ENCODE measurements at regions not wholly inside any gene's neighbourhood (a gene's known extent, or its start where the extent isn't known, plus 50 kb on each side); places are given as distances from the start of the nearest gene placed in this dataset.

GRCh38 chr5:94045839-94046782 is 304.7 kb upstream of the POU5F2 start:
- no peaks in the 10 kb centered on the region for H3K27me3 ChIP-seq (ENCODE audit: insufficient read depth, low read length, poor library complexity, severe bottlenecking)
- no peaks in the 10 kb centered on the region for H3K27me3 Mint-ChIP-seq
- H3K4me3 Mint-ChIP-seq, result no peak overlapping the region
- POLR2A ChIA-PET, result no interaction called here
- peaks cover 0 to 8% (median 6%) of the 10 kb centered on the region in 3 donors for H3K4me1 Mint-ChIP-seq
- H3K36me3 ChIP-seq (ENCODE audit: insufficient read depth, low read length), result peaks cover 5% of the 10 kb centered on the region
- no peak overlapping the region for H3K27ac Mint-ChIP-seq
- H3K36me3 Mint-ChIP-seq, result peaks cover 33 to 73% (median 35%) of the 10 kb centered on the region in 3 donors
- no peak overlapping the region for H3K27ac ChIP-seq (ENCODE audit: low read depth, low read length)
- no peaks in the 10 kb centered on the region for H3K9me3 Mint-ChIP-seq
- no peaks in the 10 kb centered on the region for H3K9me3 ChIP-seq (ENCODE audit: low read length)
- DNase-seq, result no peak
- H3K4me3 ChIP-seq (ENCODE audit: low read length), result no peak overlapping the region
- H3K4me1 ChIP-seq (ENCODE audit: insufficient read depth, low read length), result no peaks in the 10 kb centered on the region
- CTCF ChIA-PET, result no interaction called here

DNA sequence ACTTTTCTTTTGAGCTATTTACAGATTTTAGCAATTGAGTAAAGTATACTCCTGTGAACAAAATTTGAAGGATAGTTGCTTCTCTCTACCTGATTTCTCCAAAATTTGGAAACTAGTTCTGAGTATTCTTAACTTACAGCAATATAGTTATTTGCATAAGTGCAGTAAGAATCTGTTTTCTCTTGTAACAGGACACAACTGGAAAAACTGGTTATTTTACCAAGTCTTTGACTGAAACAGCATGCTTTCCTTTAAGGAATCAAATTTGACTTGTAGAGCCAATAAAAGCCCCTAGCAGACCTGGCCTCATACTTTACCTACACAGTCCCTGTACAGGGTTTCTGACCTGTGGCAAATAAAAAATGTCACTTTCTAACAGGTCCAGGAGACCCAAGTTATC is 301.9 kb upstream of the POU5F2 start:
- DNase-seq, result no peak
- H3K27ac ChIP-seq (ENCODE audit: low read depth, low read length), result no peak overlapping the region
- Mint-ChIP-seq H3K27ac (no peak overlapping the region), H3K27me3 (no peaks in the 10 kb centered on the region), H3K9me3 (no peaks in the 10 kb centered on the region), H3K36me3 (peaks cover 28 to 63% (median 40%) of the 10 kb centered on the region in 3 donors), H3K4me1 (peaks cover 3 to 8% (median 5%) of the 10 kb centered on the region in 3 donors), H3K4me3 (no peak overlapping the region)
- H3K9me3 ChIP-seq (ENCODE audit: low read length), result no peaks in the 10 kb centered on the region
- H3K4me3 ChIP-seq (ENCODE audit: low read length), result no peak overlapping the region
- no peaks in the 10 kb centered on the region for H3K36me3 ChIP-seq (ENCODE audit: insufficient read depth, low read length)
- H3K4me1 ChIP-seq (ENCODE audit: insufficient read depth, low read length), result no peaks in the 10 kb centered on the region
- ChIA-PET CTCF (no interaction called here), POLR2A (no interaction called here)
- H3K27me3 ChIP-seq (ENCODE audit: insufficient read depth, low read length, poor library complexity, severe bottlenecking), result no peaks in the 10 kb centered on the region

GRCh38 chr5:94040591-94041148 is 299.3 kb upstream of the POU5F2 start:
- POLR2A ChIA-PET, result no interaction called here
- Mint-ChIP-seq H3K27ac (no peak overlapping the region), H3K4me3 (no peak overlapping the region), H3K4me1 (peaks cover 0 to 7% (median 3%) of the 10 kb centered on the region in 3 donors), H3K9me3 (no peaks in the 10 kb centered on the region), H3K36me3 (peaks cover 27 to 56% (median 38%) of the 10 kb centered on the region in 3 donors), H3K27me3 (no peaks in the 10 kb centered on the region)
- Histone ChIP-seq H3K36me3 (ENCODE audit: insufficient read depth, low read length) (no peaks in the 10 kb centered on the region), H3K27ac (ENCODE audit: low read depth, low read length) (no peak overlapping the region), H3K9me3 (ENCODE audit: low read length) (no peaks in the 10 kb centered on the region), H3K27me3 (ENCODE audit: insufficient read depth, low read length, poor library complexity, severe bottlenecking) (no peaks in the 10 kb centered on the region), H3K4me1 (ENCODE audit: insufficient read depth, low read length) (no peaks in the 10 kb centered on the region), H3K4me3 (ENCODE audit: low read length) (no peak overlapping the region)
- CTCF ChIA-PET, result no interaction called here
- DNase-seq, result no peak

DNA sequence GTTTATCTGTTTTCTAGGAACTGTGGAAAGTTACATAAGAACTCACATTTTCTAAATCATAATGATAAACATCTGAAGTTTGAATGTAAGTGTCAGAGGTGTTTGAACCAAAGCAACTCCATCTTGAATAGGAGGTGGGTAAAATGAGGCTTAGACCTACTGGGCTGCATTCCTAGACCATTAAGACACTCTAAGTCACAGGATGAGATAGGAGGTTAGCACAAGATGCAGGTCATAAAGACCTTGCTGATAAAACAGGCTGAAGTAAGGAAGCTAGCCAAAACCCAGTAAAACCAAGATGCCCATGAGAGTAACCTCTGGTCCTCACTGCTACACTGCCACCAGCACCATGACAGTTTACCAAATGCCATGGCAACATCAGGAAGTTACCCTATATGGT is 297.7 kb upstream of the POU5F2 start:
- H3K27ac ChIP-seq (ENCODE audit: low read depth, low read length), result no peak overlapping the region
- H3K27ac Mint-ChIP-seq, result peak overlapping the region in 1 of 8 donors; percentile 82
- H3K27me3 ChIP-seq (ENCODE audit: insufficient read depth, low read length, poor library complexity, severe bottlenecking), result no peaks in the 10 kb centered on the region
- H3K4me1 ChIP-seq (ENCODE audit: insufficient read depth, low read length), result no peaks in the 10 kb centered on the region
- H3K9me3 ChIP-seq (ENCODE audit: low read length), result no peaks in the 10 kb centered on the region
- H3K4me3 Mint-ChIP-seq, result no peak overlapping the region
- ChIA-PET POLR2A (no interaction called here), CTCF (no interaction called here)
- H3K27me3 Mint-ChIP-seq, result no peaks in the 10 kb centered on the region
- H3K36me3 Mint-ChIP-seq, result peaks cover 19 to 55% (median 29%) of the 10 kb centered on the region in 3 donors
- DNase-seq, result no peak
- no peak overlapping the region for H3K4me3 ChIP-seq (ENCODE audit: low read length)
- no peaks in the 10 kb centered on the region for H3K36me3 ChIP-seq (ENCODE audit: insufficient read depth, low read length)
- H3K4me1 Mint-ChIP-seq, result peaks cover 0 to 6% (median 3%) of the 10 kb centered on the region in 3 donors
- H3K9me3 Mint-ChIP-seq, result no peaks in the 10 kb centered on the region

- Histone ChIP-seq H3K9me3 (ENCODE audit: low read length) (no peaks in the 10 kb centered on the region), H3K4me1 (ENCODE audit: insufficient read depth, low read length) (no peaks in the 10 kb centered on the region), H3K27me3 (ENCODE audit: insufficient read depth, low read length, poor library complexity, severe bottlenecking) (no peaks in the 10 kb centered on the region), H3K36me3 (ENCODE audit: insufficient read depth, low read length) (no peaks in the 10 kb centered on the region), H3K27ac (ENCODE audit: low read depth, low read length) (no peak overlapping the region), H3K4me3 (ENCODE audit: low read length) (no peak overlapping the region)
- Mint-ChIP-seq H3K4me1 (peaks cover 5 to 10% (median 6%) of the 10 kb centered on the region in 3 donors), H3K27me3 (no peaks in the 10 kb centered on the region), H3K36me3 (peaks cover 40 to 71% (median 42%) of the 10 kb centered on the region in 3 donors), H3K9me3 (peaks cover 0 to 2% (median 0%) of the 10 kb centered on the region in 5 donors), H3K27ac (no peak overlapping the region), H3K4me3 (no peak overlapping the region)
- ChIA-PET CTCF (no interaction called here), POLR2A (no interaction called here)
- DNase-seq, result no peak
Observed at GRCh38 chr5:94031631-94032030, 290.2 kb upstream of the POU5F2 start.

- Mint-ChIP-seq H3K27me3 (no peaks in the 10 kb centered on the region), H3K4me1 (peaks cover 5 to 26% (median 7%) of the 10 kb centered on the region in 3 donors), H3K27ac (no peak overlapping the region), H3K9me3 (peaks cover 0 to 2% (median 0%) of the 10 kb centered on the region in 5 donors), H3K36me3 (peaks cover 41 to 68% (median 45%) of the 10 kb centered on the region in 3 donors), H3K4me3 (no peak overlapping the region)
- no peak overlapping the region for H3K4me3 ChIP-seq (ENCODE audit: low read length)
- ChIA-PET CTCF (interaction anchor here (0.6 kb wide), 1 partner anchor 19 kb away, joined by 3 read pairs; no protein-coding TSS in a partner anchor), POLR2A (no interaction called here)
- no peaks in the 10 kb centered on the region for H3K4me1 ChIP-seq (ENCODE audit: insufficient read depth, low read length)
- no peaks in the 10 kb centered on the region for H3K36me3 ChIP-seq (ENCODE audit: insufficient read depth, low read length)
- no peak overlapping the region for H3K27ac ChIP-seq (ENCODE audit: low read depth, low read length)
- peaks cover 1% of the 10 kb centered on the region for H3K9me3 ChIP-seq (ENCODE audit: low read length)
- no peak for DNase-seq
- H3K27me3 ChIP-seq (ENCODE audit: insufficient read depth, low read length, poor library complexity, severe bottlenecking), result no peaks in the 10 kb centered on the region
Observed at GRCh38 chr5:94028001-94028400, 286.6 kb upstream of the POU5F2 start.

- POLR2A ChIA-PET, result no interaction called here
Observed at GRCh38 chr5:94027145-94027544, 285.7 kb upstream of the POU5F2 start.

GRCh38 chr5:94025788-94026473 is 284.5 kb upstream of the POU5F2 start:
- Mint-ChIP-seq H3K27ac (no peak overlapping the region), H3K9me3 (no peaks in the 10 kb centered on the region), H3K4me3 (no peak overlapping the region), H3K36me3 (peaks cover 43 to 67% (median 58%) of the 10 kb centered on the region in 3 donors), H3K27me3 (no peaks in the 10 kb centered on the region), H3K4me1 (peaks cover 5 to 26% (median 8%) of the 10 kb centered on the region in 3 donors)
- CTCF ChIA-PET, result no interaction called here
- H3K4me3 ChIP-seq (ENCODE audit: low read length), result no peak overlapping the region
- H3K9me3 ChIP-seq (ENCODE audit: low read length), result peaks cover 5% of the 10 kb centered on the region
- no peaks in the 10 kb centered on the region for H3K27me3 ChIP-seq (ENCODE audit: insufficient read depth, low read length, poor library complexity, severe bottlenecking)
- no peak for DNase-seq
- H3K4me1 ChIP-seq (ENCODE audit: insufficient read depth, low read length), result no peaks in the 10 kb centered on the region
- H3K36me3 ChIP-seq (ENCODE audit: insufficient read depth, low read length), result no peaks in the 10 kb centered on the region
- no peak overlapping the region for H3K27ac ChIP-seq (ENCODE audit: low read depth, low read length)
- POLR2A ChIA-PET, result no interaction called here

More at GRCh38 chr5:94027145-94027544, 285.7 kb upstream of the POU5F2 start:
- Histone ChIP-seq H3K4me3 (ENCODE audit: low read length) (no peak overlapping the region), H3K9me3 (ENCODE audit: low read length) (peaks cover 5% of the 10 kb centered on the region), H3K27me3 (ENCODE audit: insufficient read depth, low read length, poor library complexity, severe bottlenecking) (no peaks in the 10 kb centered on the region), H3K36me3 (ENCODE audit: insufficient read depth, low read length) (no peaks in the 10 kb centered on the region), H3K27ac (ENCODE audit: low read depth, low read length) (no peak overlapping the region), H3K4me1 (ENCODE audit: insufficient read depth, low read length) (no peaks in the 10 kb centered on the region)
- DNase-seq, result no peak
- CTCF ChIA-PET, result no interaction called here
- Mint-ChIP-seq H3K4me1 (peaks cover 5 to 26% (median 8%) of the 10 kb centered on the region in 3 donors), H3K27ac (peak overlapping the region in 1 of 8 donors; percentile 42), H3K36me3 (peaks cover 38 to 68% (median 50%) of the 10 kb centered on the region in 3 donors), H3K9me3 (peaks cover 0 to 2% (median 0%) of the 10 kb centered on the region in 5 donors), H3K27me3 (no peaks in the 10 kb centered on the region), H3K4me3 (no peak overlapping the region)

Data from CD8-positive, alpha-beta memory T cell (primary cell).